ENCODE measurements at regions not wholly inside any gene's neighbourhood (a gene's known extent, or its start where the extent isn't known, plus 50 kb on each side); places are given as distances from the start of the nearest gene placed in this dataset.
A peak's percentile ranks its signal among the peaks of the same experiment; 100 is the strongest.

DNA sequence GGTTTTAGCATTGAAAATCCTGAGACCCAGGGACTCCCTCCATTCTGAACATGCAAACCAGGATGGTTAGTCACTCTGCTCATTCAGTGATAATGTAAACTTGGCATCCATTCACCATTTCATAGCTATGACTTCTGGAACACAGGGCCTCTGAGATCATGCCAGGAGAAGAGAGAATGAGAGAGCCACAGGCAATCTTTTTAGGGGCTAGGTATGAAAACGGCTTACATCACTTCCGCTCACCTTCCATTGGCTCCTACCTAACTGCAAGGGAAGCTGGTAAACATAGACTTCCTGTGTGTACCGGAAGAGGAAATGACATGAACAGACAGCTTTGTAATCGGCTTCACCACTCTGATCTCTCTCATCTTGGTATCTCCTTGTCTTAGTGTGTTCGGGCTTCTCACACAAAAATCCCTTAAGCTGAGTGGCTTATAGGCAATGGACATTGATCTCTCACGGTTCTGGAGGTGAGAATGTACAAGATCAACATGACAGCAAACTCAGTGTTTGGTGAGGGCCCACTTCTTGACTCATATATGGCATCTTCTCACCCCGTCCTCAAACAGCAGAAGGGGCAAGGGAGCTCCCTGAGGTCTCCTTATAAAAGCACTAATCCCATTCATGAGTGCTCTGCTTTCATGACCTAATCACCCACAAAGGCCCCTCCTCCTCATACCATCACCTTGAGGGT is 465.9 kb upstream of the TBX3 start:
- peak; percentile 79 for DNase-seq (ENCODE audit: low read depth)
- H3K4me3 ChIP-seq (ENCODE audit: low read depth, low read length): no peak overlapping the region

DNA sequence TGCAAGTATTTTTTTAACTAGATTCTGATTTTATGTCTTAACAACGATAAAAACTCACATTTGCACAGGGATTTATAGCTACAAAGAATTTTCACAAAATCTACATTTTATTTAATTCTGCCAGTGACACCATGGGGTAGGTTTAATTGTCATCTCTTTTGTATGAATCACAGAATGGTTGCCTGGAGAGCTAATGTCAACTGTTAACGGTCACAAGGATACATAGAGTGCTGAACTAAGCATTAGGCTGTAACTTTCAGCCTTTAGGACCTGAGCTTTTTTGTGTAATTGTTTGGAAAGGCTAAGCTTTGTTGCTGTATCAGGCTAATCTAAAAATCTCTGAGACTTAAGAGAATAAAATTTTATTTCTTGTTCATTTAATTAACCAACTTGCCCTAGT is 465.3 kb upstream of the TBX3 start:
- DNase-seq (ENCODE audit: low read depth): no peak

DNA sequence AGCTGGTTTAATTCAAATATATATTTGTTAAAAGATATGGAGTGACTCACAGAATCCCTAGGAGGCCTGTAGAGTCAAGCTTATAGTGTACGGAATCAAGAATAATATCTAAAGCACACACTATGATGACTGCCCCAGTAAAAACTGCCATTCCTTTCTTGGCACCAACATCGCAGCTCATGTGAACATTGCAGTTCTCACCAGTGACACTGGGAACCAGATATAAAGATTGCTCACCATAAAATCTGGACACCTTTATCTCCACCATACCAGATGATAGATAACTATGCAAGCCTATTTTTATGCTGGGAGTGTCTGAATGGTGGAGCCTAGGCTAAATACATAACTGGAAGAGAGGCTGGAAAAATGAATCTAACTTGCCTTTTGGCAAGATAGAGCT is 463.9 kb upstream of the TBX3 start:
- H3K4me3 ChIP-seq (ENCODE audit: low read depth, low read length): no peak overlapping the region
- no peak for DNase-seq (ENCODE audit: low read depth)

More for the DNA sequence above, 465.3 kb upstream of the TBX3 start:
- H3K4me3 ChIP-seq (ENCODE audit: low read depth, low read length): no peak overlapping the region

DNA sequence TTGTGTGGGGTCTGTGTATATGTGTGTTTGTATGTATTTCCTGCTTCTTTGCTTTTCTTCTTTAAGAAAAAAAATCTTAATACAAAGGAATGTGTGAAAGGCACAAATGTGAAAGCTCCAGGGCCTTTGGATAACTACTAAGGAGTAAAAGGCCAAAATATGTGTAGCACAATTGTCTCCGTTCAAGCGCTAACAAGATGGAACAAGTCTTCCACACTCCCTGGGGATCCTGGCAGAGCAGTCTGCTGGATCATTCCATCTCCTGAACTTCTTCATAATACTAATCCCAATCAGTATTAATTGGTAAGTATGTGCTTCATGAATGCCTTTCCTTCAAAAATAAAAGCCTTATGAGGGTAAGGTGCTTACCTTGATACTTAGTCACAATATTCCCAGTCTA is 462.5 kb upstream of the TBX3 start:
- no peak overlapping the region for H3K4me3 ChIP-seq (ENCODE audit: low read depth, low read length)

DNA sequence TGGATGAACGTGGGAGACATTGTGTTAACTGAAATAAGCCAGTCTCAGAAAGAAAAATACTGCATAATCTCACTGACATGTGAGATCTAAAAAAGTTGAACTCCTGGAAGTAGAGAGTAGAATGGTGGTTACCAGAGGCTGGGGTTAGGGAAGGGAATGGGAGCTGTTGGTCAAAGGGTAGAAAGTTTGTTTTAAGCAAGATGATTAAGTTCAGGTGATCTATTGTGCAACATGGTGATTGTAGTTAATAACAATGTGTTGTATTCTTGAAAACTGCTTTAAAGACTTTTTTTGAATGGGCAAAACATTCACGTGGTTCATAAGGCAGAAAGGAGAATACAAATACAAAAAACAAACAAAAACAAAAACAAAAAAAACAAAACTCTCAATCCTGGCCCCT is 460.4 kb upstream of the TBX3 start:
- no peak for DNase-seq (ENCODE audit: low read depth)
- no peak overlapping the region for H3K4me3 ChIP-seq (ENCODE audit: low read depth, low read length)

More for the DNA sequence above, 462.5 kb upstream of the TBX3 start:
- no peak for DNase-seq (ENCODE audit: low read depth)

DNA sequence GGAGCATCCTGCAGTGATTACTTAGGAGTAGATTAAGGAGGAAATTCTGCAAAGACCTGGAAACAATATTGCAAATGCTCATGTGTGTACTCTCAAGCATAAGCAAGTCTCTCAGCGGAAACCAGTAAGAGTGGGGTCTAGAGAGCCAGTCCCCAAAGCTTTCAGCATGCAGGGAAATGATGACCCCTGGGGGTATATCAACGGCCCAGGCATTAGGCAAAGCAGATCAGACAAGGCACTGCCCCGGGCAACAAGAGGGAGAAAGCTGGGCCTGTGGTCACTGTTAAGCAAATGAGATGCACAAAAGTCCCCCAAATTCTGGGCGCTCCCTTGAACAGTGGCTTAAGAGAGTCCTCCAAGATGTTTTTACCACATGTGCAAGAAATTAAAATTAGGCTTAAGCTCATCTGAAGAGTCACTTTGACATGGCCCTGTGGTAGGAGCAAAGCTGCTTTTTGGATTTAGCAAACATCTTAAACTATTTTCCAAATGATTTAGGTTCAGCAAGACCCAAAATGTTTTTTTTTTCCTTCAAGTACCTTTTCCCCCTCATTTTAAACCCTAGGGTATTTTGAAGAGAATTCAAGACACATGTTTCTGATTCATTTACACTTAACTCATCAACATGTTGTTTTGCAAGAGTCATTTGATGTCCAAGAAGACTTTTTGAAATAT is 457.1 kb upstream of the TBX3 start:
- no peak for DNase-seq (ENCODE audit: low read depth)

DNA sequence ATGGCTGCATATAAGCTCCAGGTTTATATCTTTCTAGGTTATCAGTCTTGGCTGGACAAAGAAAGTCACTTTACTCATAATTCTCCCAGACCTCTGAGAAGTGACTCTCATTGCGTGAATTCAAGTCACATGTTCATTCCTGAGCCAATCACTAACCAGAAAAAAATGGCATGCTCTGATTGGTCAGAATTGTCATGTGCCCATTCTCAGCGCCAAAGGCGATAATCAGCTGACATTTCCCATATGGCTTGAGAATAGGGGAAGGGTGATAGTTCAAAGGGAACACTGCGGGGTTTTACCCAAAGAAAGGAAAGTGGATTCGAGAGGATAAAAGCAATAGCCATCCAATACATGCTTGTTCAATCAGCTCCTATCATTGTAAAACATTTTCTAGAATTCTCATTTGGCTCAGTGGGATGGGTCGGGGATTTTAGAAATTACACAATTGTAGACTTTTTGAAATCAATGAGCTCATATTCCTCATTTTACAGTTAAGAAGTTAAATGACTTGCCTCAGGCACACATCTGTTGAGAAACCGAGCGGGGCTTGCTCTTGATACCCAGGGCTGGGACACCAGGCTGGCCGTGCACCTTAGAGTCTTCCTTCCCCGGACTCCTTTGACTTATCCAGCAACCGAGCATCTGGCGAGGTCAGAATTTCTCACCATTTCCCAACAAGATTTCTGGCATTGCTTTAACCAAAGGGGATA is 454.0 kb upstream of the TBX3 start:
- no peak for DNase-seq (ENCODE audit: low read depth)
- no peak overlapping the region for H3K4me3 ChIP-seq (ENCODE audit: low read depth, low read length)

More for the DNA sequence above, 457.1 kb upstream of the TBX3 start:
- no peak overlapping the region for H3K4me3 ChIP-seq (ENCODE audit: low read depth, low read length)

DNA sequence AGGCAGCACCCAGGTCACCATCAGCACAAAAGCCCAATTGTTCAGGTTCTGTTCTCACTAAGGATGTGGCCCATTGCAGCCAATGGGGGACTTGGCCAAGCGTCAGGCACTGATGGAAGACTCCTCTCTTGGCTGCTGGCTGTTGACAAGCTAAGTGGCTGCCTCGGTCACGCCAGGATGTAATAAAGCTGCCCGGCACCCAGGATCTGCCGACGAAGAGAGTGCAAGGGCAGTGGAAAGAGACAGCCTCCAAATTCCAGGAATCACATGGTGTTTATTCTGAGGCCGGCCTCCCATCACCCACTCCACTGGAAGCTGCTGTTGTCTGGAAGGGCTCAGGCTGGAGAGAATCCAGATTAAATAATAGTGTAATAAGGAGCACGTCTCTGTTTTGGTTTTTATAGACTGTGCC is 451.8 kb upstream of the TBX3 start:
- no peak for DNase-seq (ENCODE audit: low read depth)
- H3K4me3 ChIP-seq (ENCODE audit: low read depth, low read length): no peak overlapping the region

DNA sequence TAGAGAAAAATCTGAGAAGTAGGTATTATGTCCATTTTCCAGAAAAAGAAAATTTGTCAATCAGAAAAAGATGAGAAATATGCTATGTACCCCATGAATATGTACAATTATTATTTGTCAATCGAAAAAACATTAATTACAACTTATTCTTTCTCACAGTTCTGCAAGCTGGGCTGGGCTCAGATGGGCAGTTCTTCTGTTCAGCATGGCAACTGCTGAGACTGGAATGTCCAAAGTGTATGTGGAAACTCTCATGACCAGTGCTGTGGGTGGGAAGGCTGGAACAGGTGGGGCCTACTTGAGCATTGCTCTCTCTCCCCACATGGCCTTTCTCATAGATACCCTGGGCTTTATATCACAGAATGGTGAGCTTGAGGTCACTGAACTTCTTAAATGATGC is 450.3 kb upstream of the TBX3 start:
- DNase-seq (ENCODE audit: low read depth): no peak
- no peak overlapping the region for H3K4me3 ChIP-seq (ENCODE audit: low read depth, low read length)

DNA sequence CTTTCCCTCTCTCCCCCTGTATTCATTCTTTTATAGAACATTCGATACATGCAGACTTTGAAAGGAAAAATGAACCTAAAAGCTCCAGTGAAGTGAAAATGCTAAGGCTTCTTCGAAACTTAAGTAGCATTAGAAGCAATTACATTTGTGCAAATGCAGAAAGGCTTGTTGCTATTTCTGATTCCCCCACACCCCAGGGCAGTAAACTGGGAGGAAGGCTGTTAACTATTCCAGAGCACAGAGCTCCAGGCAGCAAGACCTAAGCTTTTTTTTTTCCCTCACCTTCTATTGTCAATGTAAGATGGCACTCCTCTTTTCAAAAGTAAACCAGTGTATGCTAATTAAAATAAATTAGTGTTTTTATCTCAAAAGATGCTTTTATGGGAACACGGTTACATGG is 448.9 kb upstream of the TBX3 start:
- no peak for DNase-seq (ENCODE audit: low read depth)
- no peak overlapping the region for H3K4me3 ChIP-seq (ENCODE audit: low read depth, low read length)

DNA sequence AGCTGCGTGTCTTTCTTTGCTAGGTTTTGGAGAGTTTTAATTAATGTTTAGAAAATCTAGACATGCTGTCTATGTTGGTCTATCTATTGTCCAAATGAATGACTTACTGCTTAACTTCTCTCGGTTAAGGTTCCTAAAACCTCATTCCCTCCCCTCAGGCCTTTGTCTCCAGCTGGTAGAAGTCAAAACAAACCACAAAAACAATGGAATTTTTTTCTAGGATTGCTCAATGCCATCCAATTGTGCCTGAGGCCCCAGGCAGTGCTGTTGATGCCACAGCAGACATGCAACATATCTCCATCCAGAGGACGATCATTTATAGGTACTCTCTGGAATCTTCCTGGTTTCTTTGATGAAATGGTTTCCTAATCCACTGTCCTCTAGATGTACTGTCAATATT is 448.2 kb upstream of the TBX3 start:
- H3K4me3 ChIP-seq (ENCODE audit: low read depth, low read length): no peak overlapping the region
- no peak for DNase-seq (ENCODE audit: low read depth)

DNA sequence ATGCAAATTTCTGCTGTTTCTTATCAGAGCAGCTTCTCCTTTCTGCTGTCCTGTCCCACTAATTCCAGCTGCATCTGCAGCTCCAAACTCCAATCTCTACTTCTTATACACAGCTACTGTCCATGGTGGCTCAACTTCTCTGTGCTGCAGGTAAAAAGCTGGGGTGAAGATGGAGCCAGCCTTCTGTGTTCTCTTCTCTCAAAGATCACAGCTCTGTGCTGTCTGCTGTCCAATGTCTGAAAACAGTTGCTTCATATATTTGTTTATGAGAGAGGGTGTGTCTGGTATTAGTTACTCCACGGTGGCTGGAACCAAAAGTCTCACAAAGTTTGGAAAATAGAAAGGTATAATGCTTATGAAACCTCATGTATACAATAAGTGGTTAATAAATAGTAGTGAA is 445.8 kb upstream of the TBX3 start:
- no peak for DNase-seq (ENCODE audit: low read depth)
- no peak overlapping the region for H3K4me3 ChIP-seq (ENCODE audit: low read depth, low read length)

DNA sequence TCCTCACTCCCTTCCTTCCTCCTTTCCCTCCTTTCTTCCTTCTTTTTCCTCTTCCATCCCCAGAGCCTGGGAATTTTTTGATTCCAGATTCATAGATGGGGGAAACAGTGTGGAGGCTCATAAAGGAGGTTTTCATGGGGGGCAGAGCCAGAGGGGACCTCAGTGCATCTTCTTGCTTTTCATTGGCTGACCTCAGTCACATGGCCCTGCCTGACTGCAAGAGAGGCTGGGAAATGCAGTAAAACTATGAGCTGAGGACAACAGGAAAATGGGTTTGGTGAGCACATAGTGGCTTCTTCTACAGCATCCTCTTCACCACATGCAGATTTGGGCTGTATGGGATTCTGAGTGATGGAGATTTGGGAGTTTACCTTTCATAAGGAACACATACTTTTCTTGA is 437.1 kb upstream of the TBX3 start:
- no peak for DNase-seq (ENCODE audit: low read depth)
- H3K4me3 ChIP-seq (ENCODE audit: low read depth, low read length): no peak overlapping the region

DNA sequence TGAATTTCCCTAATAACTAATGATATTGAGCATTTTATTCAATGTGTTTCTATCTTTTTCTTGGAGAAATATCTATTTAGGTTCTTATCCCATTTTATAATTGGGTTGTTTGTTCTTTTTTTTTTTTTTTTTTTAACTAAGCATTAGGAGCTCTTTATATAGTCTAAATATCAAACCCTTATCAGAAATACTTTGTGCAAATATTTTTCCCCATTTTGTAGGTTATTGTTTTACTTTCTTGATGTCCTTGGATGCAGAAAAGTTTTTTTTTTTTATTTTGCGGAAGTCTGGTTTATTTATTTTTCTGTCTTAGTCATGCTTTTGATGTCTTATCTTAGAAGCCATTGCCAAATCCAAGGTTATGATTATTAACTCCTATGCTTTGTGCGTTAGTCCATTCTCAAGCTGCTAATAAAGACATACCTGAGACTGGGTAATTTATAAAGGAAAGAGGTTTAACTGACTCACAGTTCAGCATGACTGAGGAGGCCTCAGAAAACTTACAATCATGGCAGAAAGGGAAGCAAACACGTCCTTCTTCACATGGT is 434.3 kb upstream of the TBX3 start:
- no peak for DNase-seq (ENCODE audit: low read depth)
- H3K4me3 ChIP-seq (ENCODE audit: low read depth, low read length): no peak overlapping the region

DNA sequence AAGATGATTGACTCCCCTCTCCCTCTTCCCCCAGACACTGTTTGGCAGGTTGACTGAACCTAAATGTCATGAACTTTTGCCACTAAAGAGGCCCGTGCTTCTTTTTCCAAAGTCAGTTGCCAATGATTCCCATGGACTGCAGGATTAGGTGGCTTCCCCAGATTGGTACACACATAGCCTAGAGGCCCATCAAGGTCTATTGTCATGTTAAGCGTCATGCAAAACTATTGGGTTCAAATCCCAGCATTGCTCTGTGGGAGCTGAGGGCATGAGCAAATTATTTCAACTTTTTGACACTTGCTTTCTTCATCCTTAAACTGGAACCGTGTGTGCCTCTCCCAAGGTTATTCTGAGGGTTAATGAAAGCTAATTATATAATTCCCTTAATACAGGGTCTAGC is 430.2 kb upstream of the TBX3 start:
- no peak overlapping the region for H3K4me3 ChIP-seq (ENCODE audit: low read depth, low read length)
- no peak for DNase-seq (ENCODE audit: low read depth)

DNA sequence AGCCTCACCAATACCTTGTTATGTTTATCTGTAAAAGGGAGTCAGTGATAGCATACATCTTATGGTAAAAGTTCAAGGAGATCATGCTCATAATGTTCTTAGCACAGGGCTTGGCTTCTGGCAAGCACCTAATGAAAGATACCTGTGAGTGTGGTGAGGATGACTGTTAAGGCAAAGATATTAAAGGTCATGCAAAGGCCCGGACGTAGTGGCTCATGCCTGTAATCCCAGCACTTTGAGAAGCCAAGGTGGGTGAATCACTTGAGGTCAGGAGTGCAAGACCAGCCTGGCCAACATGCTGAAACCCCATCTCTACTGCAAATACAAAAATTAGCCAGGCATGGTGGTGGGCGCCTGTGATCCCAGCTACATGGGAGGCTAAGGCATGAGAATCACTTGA is 425.9 kb upstream of the TBX3 start:
- H3K4me3 ChIP-seq (ENCODE audit: low read depth, low read length): no peak overlapping the region
- no peak for DNase-seq (ENCODE audit: low read depth)

DNA sequence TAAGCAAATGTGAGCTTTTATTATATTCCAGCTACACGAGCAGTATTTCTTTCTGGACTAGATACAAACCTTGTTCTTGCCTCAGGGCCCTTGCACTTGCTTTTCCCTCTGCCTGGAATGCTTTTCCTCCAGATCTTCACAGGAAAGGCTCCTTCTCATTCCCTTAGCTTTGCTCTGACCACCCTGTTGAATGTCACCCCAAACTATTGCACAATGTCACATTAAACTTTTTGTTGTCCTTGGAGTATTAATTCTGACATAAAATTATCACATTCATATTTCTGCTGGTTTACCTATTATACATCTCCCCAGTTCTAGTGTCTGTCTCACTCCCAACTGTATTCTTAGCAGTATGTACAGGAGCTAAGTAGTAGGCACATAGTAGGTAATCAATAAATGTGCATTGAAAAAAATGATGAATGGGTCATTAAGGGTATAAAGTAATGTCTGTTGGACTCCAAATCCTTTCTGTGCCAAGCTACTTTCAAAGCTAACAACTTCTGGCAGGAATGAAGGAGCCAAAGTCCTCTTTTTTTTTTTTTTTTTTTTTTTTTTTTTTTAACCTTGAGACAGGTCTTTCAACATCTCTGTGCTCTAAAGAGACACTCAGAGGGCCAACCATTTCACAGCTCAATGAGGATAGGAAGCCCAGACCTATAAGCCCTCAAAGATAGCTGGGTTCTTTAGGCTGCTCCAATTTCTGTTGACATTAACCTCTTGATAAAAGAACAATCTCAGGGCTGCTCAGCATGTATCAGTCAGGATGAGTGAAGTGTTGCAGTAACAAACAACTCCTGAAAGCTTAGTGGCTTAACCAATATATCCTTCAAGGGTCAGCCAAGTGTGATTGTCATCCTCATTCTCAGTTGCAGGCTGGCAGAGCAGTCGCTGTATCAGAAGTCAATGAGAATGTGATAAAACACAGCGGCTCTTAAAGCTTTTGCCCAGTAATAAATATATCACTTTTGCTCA is 424.4 kb upstream of the TBX3 start:
- H3K4me3 ChIP-seq (ENCODE audit: low read depth, low read length): no peak overlapping the region
- no peak for DNase-seq (ENCODE audit: low read depth)

DNA sequence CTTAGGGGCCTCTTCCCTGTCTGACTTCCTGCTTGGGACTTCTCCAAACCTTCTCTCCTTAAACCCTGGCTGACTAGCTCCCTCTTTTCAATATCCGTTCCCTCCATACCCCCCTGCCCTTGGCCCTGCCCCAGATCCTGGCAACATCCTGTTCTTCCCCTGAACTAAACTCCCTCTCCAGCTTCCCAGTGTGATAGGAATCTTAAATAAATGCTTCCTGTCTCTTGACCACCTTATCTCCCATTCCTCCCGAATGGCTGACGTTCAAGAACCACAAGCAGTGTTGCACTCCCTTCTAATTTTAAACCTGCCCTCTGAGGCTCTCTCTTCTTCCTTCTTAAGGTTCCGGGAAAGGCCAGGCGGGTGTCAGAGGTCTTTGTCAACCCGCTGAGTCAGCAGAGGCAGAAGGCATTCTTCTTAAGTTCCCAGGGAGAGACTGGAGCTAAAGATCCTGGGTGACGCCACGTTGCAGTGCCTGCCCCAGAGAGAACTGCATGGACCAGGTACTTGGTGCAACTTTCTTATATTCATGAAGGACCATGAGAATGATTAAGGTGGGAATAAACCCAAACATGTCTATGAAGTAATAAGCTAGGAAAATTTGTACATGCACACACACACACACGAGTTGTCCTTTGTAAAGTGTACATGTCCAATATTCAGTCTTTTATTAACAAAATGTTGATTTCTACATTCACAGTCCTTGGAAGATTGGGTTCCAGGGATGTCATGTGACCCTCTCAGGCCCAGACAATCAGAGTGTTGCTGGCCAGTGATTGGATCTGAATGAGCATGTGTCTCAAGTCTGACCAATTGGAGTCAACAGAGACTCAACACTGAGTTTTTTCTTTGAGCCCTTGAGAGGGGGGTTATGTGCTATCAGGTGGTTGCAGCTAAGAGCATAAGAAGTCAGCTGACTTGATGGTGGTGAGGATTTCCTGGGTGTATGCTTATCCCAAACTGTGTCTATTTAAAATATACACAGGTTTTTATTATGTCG is 420.2 kb upstream of the TBX3 start:
- peak; percentile 3 for DNase-seq (ENCODE audit: low read depth)
- no peak overlapping the region for H3K4me3 ChIP-seq (ENCODE audit: low read depth, low read length)

All from skeletal muscle cell (primary cell).